Natural killer cell treated with Interleukin-12 subunit alpha and Interleukin-12 subunit beta and Interleukin-15 and Interleukin-18, amount 100 ng/mL, for 72 hours (primary cell): ENCODE measurements at regions not wholly inside any gene's neighbourhood (a gene's known extent, or its start where the extent isn't known, plus 50 kb on each side); places are given as distances from the start of the nearest gene placed in this dataset.

ENCODE experiments used
- ATAC-seq, 2 donors: fragments of 150-1000 bp; cut with Tn5 transposase in 1 of 2; sonication (Bioruptor Pico), chemical (Tn5 transposase) in 1 of 2; 2 replicates each; pipeline ENCODE4 v1.10.0; 2021
- DNase-seq: peaks from one replicate; pipeline ENCODE4 v3.0.0; 2022; ENCODE audit warnings: low spot score
- H3K27ac Mint-ChIP-seq, 2 donors: 1 replicate in 1 of 2; 2 replicates in 1 of 2; pipeline ENCODE4 v1.8.0; 2022; ENCODE audit warnings: mixed read lengths in 2 of 2, mild to moderate bottlenecking in 1 of 2, moderate library complexity in 1 of 2
- H3K27me3 Mint-ChIP-seq, 2 donors: 1 replicate in 1 of 2; 2 replicates in 1 of 2; pipeline ENCODE4 v1.8.0; 2022; ENCODE audit warnings: mixed read lengths in 2 of 2
- H3K36me3 Mint-ChIP-seq: one replicate; pipeline ENCODE4 v1.8.0; 2022; ENCODE audit warnings: mixed read lengths
- H3K4me1 Mint-ChIP-seq, 2 donors: 1 replicate in 1 of 2; 2 replicates in 1 of 2; pipeline ENCODE4 v1.8.0; 2022; ENCODE audit warnings: low read depth in 2 of 2, mixed read lengths in 2 of 2, mild to moderate bottlenecking in 1 of 2
- H3K4me3 Mint-ChIP-seq: one replicate; pipeline ENCODE4 v1.8.0; 2022; ENCODE audit warnings: mixed read lengths
- H3K9me3 Mint-ChIP-seq: 2 replicates; pipeline ENCODE4 v1.8.0; 2022; ENCODE audit warnings: mixed read lengths

- Mint-ChIP-seq H3K4me1 (no peaks in the 10 kb centered on the region), H3K4me3 (no peak overlapping the region), H3K27ac (no peak overlapping the region), H3K27me3 (peaks cover 13 to 24% of the 10 kb centered on the region in 2 donors), H3K9me3 (no peaks in the 10 kb centered on the region), H3K36me3 (no peaks in the 10 kb centered on the region)
- DNase-seq = no peak
- no peak for ATAC-seq
Observed at GRCh38 chr3:13693441-13693840, 144.5 kb downstream of the FBLN2 start.

- Mint-ChIP-seq H3K27me3 (peaks cover 11 to 30% of the 10 kb centered on the region in 2 donors), H3K4me3 (no peak overlapping the region), H3K4me1 (no peaks in the 10 kb centered on the region), H3K27ac (no peak overlapping the region), H3K36me3 (no peaks in the 10 kb centered on the region), H3K9me3 (no peaks in the 10 kb centered on the region)
- DNase-seq = no peak
- no peak for ATAC-seq
Observed at GRCh38 chr3:13690636-13691035, 141.7 kb downstream of the FBLN2 start.

GRCh38 chr3:13689373-13690260, 140.7 kb downstream of the FBLN2 start:
- ATAC-seq (peak in 1 of 2 donors; percentile 4), DNase-seq (no peak)
- Mint-ChIP-seq H3K4me1 (no peaks in the 10 kb centered on the region), H3K27ac (no peak overlapping the region), H3K9me3 (no peaks in the 10 kb centered on the region), H3K27me3 (peaks cover 11 to 30% of the 10 kb centered on the region in 2 donors), H3K36me3 (no peaks in the 10 kb centered on the region), H3K4me3 (no peak overlapping the region)

- Mint-ChIP-seq H3K4me1 (no peaks in the 10 kb centered on the region), H3K27ac (no peak overlapping the region)
- no peak for DNase-seq
Observed at GRCh38 chr3:13688824-13689223, 139.9 kb downstream of the FBLN2 start.

GRCh38 chr3:13688034-13688433, 139.1 kb downstream of the FBLN2 start:
- Mint-ChIP-seq H3K27ac (no peak overlapping the region), H3K27me3 (peaks cover 7 to 34% of the 10 kb centered on the region in 2 donors), H3K36me3 (no peaks in the 10 kb centered on the region), H3K4me1 (peaks cover 0 to 2% of the 10 kb centered on the region in 2 donors), H3K9me3 (no peaks in the 10 kb centered on the region), H3K4me3 (no peak overlapping the region)
- ATAC-seq = no peak
- DNase-seq = no peak

More at GRCh38 chr3:13688824-13689223, 139.9 kb downstream of the FBLN2 start:
- no peaks in the 10 kb centered on the region for H3K9me3 Mint-ChIP-seq
- peaks cover 7 to 30% of the 10 kb centered on the region in 2 donors for H3K27me3 Mint-ChIP-seq
- no peak overlapping the region for H3K4me3 Mint-ChIP-seq
- no peak for ATAC-seq
- H3K36me3 Mint-ChIP-seq = no peaks in the 10 kb centered on the region
